H54 (cell line): ENCODE measurements at regions not wholly inside any gene's neighbourhood (a gene's known extent, or its start where the extent isn't known, plus 50 kb on each side); places are given as distances from the start of the nearest gene placed in this dataset.

Experiments used
- DNase-seq: peaks from one replicate; pipeline ENCODE4 v3.0.0; 2011; ENCODE audit warnings: low spot score, mixed read lengths; ENCODE audit not compliant: insufficient read length
- FAIRE-seq: peaks from 3 replicates; lab custom pipeline; 2011; peaks lifted over from hg19 to GRCh38; lab: Jason Lieb, UNC
- POLR2A ChIP-seq: IDR thresholded peaks from 2 replicates; pipeline ENCODE4 v1.6.1; 2011; ENCODE audit warnings: low read depth, mild to moderate bottlenecking, low read length

GRCh38 chr12:65754744-65755595 lies 69.3 kb upstream of the HMGA2 start:
- FAIRE-seq (no peak), DNase-seq (no peak)

GRCh38 chr12:65755596-65755978 lies 68.7 kb upstream of the HMGA2 start:
- FAIRE-seq (no peak), DNase-seq (no peak)
- TF ChIP-seq POLR2A: no peak

More at GRCh38 chr12:65754744-65755595, 69.3 kb upstream of the HMGA2 start:
- no peak for TF ChIP-seq POLR2A

- no peak for TF ChIP-seq POLR2A
Measured at GRCh38 chr12:65756267-65756666, 68.0 kb upstream of the HMGA2 start.

GRCh38 chr12:65756956-65757511 lies 67.2 kb upstream of the HMGA2 start:
- no peak for TF ChIP-seq POLR2A
- FAIRE-seq (no peak), DNase-seq (no peak)

More at GRCh38 chr12:65756267-65756666, 68.0 kb upstream of the HMGA2 start:
- DNase-seq (no peak), FAIRE-seq (no peak)

- no peak for TF ChIP-seq POLR2A
- no peak for FAIRE-seq
Measured at GRCh38 chr12:65758401-65758800, 65.9 kb upstream of the HMGA2 start.

GRCh38 chr12:65759735-65760134 lies 64.5 kb upstream of the HMGA2 start:
- TF ChIP-seq POLR2A: no peak
- no peak for FAIRE-seq
- no peak for DNase-seq

More at GRCh38 chr12:65758401-65758800, 65.9 kb upstream of the HMGA2 start:
- DNase-seq: no peak

GRCh38 chr12:65761301-65761700 lies 63.0 kb upstream of the HMGA2 start:
- no peak for TF ChIP-seq POLR2A
- DNase-seq (no peak), FAIRE-seq (no peak)

GRCh38 chr12:65764325-65764724 lies 60.0 kb upstream of the HMGA2 start:
- TF ChIP-seq POLR2A: no peak
- DNase-seq: no peak
- FAIRE-seq: peak; percentile 55

GRCh38 chr12:65765436-65765813 lies 58.9 kb upstream of the HMGA2 start:
- no peak for DNase-seq
- no peak for TF ChIP-seq POLR2A
- FAIRE-seq: peak; percentile 93

GRCh38 chr12:65769880-65770279 lies 54.4 kb upstream of the HMGA2 start:
- no peak for TF ChIP-seq POLR2A
- DNase-seq (no peak), FAIRE-seq (no peak)
